Testis (tissue), 2 donors: ENCODE measurements at regions not wholly inside any gene's neighbourhood (a gene's known extent, or its start where the extent isn't known, plus 50 kb on each side); places are given as distances from the start of the nearest gene placed in this dataset.

Experiments
- CTCF ChIP-seq, 3 experiments: fragments of 450-650 bp in 2 of 3; fragments of 200-600 bp in 1 of 3; sonication (generic) in 1 of 3; IDR thresholded peaks; one replicate each; pipeline ENCODE4 v1.5.1; 2016 to 2019; ENCODE audit warnings: antibody characterized with exemption in 3 of 3, mild to moderate bottlenecking in 2 of 3, moderate library complexity in 1 of 3
- POLR2A ChIP-seq: fragments of 450-650 bp; IDR thresholded peaks from one replicate; pipeline ENCODE4 v1.6.1; 2017; ENCODE audit warnings: antibody characterized with exemption, mild to moderate bottlenecking, moderate library complexity

GRCh38 chr2:238566001-238566645 is 139.4 kb downstream of the ASB1 start:
- TF ChIP-seq CTCF (IDR thresholded peaks at IDR 0.05): no peak
- TF ChIP-seq POLR2A: no peak
